ENCODE measurements at regions not wholly inside any gene's neighbourhood (a gene's known extent, or its start where the extent isn't known, plus 50 kb on each side); places are given as distances from the start of the nearest gene placed in this dataset.

DNA sequence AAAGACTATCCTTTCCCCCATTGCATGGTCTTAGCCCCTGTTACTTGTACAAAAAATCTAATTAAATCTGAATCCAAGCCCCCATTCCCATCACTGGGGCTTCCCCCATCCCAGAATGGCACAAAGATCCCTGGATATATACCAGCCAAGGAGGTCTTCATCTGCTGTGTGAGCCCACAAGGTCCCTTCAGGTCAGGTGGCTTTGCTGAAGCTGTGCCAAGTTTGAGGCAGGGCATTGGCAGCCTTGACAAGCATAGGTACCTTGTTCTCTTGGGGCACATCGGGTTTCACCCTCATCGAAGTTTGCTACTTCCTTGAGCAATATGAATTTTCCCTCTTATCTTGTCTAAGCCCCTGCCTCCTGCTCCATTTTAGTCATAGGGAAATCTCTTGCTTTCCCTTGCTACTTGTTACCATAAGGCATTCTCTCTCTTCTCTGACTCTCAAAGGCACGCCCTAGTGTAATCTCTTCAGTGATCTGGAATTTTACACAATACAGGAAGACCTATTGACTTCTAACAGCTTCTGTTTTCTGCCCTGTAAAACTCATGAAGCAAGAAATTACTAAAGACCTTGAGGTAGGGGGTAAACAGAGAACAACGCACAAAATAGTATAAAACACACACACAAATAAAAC, 71.4 kb upstream of the COG2 start:
- no peak overlapping the region for H2BK120ac ChIP-seq (ENCODE audit: low read depth, low read length)

DNA sequence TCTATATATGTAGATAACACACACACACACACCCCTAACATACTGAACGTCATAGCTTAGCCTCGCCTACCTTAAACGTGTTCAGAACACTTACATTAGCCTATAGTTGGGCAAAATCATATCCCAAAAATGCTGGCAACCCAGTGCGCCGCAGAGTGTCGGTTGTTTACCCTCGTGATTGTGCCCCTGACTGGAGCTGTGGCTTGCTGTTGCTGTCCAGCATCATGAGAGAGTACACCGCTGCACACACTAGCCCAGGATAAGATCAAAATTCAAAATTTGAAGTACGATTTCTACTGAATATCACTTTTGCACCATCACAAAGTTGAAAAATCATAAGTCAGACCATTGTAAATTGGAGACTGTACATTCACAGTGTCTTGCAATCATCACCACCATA, 73.1 kb upstream of the COG2 start:
- 87% methylated on average over 9 of the region's 9 CpGs for WGBS
- DNase-seq: no peak
- no peak overlapping the region for H2BK15ac ChIP-seq (ENCODE audit: low read depth, poor library complexity, severe bottlenecking)
- no peak overlapping the region for H2BK120ac ChIP-seq (ENCODE audit: low read depth, low read length)
- no peak overlapping the region for H3K9ac ChIP-seq (ENCODE audit: low read length)
- H3K4me1 ChIP-seq (ENCODE audit: control insufficient read depth, insufficient read depth, low read depth, low read length): peaks cover 11% of the 10 kb centered on the region
- H2BK12ac ChIP-seq (ENCODE audit: low read length in 2 of 2): no peak overlapping the region
- H3K4me2 ChIP-seq (ENCODE audit: low read length, poor library complexity, severe bottlenecking): no peak overlapping the region
- H3K4me3 ChIP-seq (ENCODE audit: insufficient read depth in 1 of 2, low read depth in 1 of 2, low read length in 2 of 2): no peak overlapping the region
- no peak overlapping the region for H3K27ac ChIP-seq (ENCODE audit: low read length, poor library complexity, severe bottlenecking)
- no peak overlapping the region for H3K14ac ChIP-seq (ENCODE audit: low read length in 2 of 2)
- H4K8ac ChIP-seq (ENCODE audit: low read length): no peak overlapping the region
- H3K36me3 ChIP-seq (ENCODE audit: control insufficient read depth in 1 of 2, insufficient read depth in 2 of 2, low read depth in 1 of 2, low read length in 2 of 2): no peaks in the 10 kb centered on the region
- no peak overlapping the region for H3K4ac ChIP-seq (ENCODE audit: low read depth in 1 of 2, low read length in 2 of 2)
- no peak overlapping the region for H2AFZ ChIP-seq (ENCODE audit: low read depth, low read length)
- H3K27me3 ChIP-seq (ENCODE audit: control insufficient read depth in 1 of 2, insufficient read depth in 1 of 2, low read length in 2 of 2): peaks cover 6 to 10% of the 10 kb centered on the region in 2 experiments
- H3K18ac ChIP-seq (ENCODE audit: low read depth in 1 of 2, low read length in 2 of 2): no peak overlapping the region
- no peaks in the 10 kb centered on the region for H3K9me3 ChIP-seq (ENCODE audit: control insufficient read depth, low read length)
- H4K91ac ChIP-seq (ENCODE audit: low read length): no peak overlapping the region
- no peak overlapping the region for H2BK5ac ChIP-seq (ENCODE audit: low read depth, low read length, poor library complexity, severe bottlenecking)
- no peak overlapping the region for H3K23ac ChIP-seq (ENCODE audit: low read length in 2 of 2)
- no peaks in the 10 kb centered on the region for H3K79me1 ChIP-seq (replicated peaks; ENCODE audit: low read length, poor library complexity, severe bottlenecking)
- no peak overlapping the region for H2AK5ac ChIP-seq (ENCODE audit: low read length, severe bottlenecking)

More for the DNA sequence above, 71.4 kb upstream of the COG2 start:
- Histone ChIP-seq H2BK12ac (ENCODE audit: low read length in 2 of 2) (peak overlapping the region in 1 of 2 experiments; percentile 31), H3K4me1 (ENCODE audit: control insufficient read depth, insufficient read depth, low read depth, low read length) (peaks cover 11% of the 10 kb centered on the region), H3K4me2 (ENCODE audit: low read length, poor library complexity, severe bottlenecking) (no peak overlapping the region), H3K23ac (ENCODE audit: low read length in 2 of 2) (no peak overlapping the region), H3K36me3 (ENCODE audit: control insufficient read depth in 1 of 2, insufficient read depth in 2 of 2, low read depth in 1 of 2, low read length in 2 of 2) (no peaks in the 10 kb centered on the region), H3K9me3 (ENCODE audit: control insufficient read depth, low read length) (no peaks in the 10 kb centered on the region), H3K18ac (ENCODE audit: low read depth in 1 of 2, low read length in 2 of 2) (peak overlapping the region in 1 of 2 experiments; percentile 48), H3K27ac (ENCODE audit: low read length, poor library complexity, severe bottlenecking) (no peak overlapping the region), H3K79me1 (replicated peaks; ENCODE audit: low read length, poor library complexity, severe bottlenecking) (no peaks in the 10 kb centered on the region), H3K14ac (ENCODE audit: low read length in 2 of 2) (no peak overlapping the region), H3K27me3 (ENCODE audit: control insufficient read depth in 1 of 2, insufficient read depth in 1 of 2, low read length in 2 of 2) (no peaks in the 10 kb centered on the region), H4K91ac (ENCODE audit: low read length) (no peak overlapping the region), H2AFZ (ENCODE audit: low read depth, low read length) (no peak overlapping the region), H2BK5ac (ENCODE audit: low read depth, low read length, poor library complexity, severe bottlenecking) (no peak overlapping the region), H3K4me3 (ENCODE audit: insufficient read depth in 1 of 2, low read depth in 1 of 2, low read length in 2 of 2) (no peak overlapping the region), H2BK15ac (ENCODE audit: low read depth, poor library complexity, severe bottlenecking) (no peak overlapping the region), H3K9ac (ENCODE audit: low read length) (no peak overlapping the region), H4K8ac (ENCODE audit: low read length) (no peak overlapping the region), H2AK5ac (ENCODE audit: low read length, severe bottlenecking) (peak overlapping the region; percentile 87), H3K4ac (ENCODE audit: low read depth in 1 of 2, low read length in 2 of 2) (no peak overlapping the region)
- DNase-seq: peak; percentile 33
- WGBS: 77% methylated on average over 4 of the region's 4 CpGs

DNA sequence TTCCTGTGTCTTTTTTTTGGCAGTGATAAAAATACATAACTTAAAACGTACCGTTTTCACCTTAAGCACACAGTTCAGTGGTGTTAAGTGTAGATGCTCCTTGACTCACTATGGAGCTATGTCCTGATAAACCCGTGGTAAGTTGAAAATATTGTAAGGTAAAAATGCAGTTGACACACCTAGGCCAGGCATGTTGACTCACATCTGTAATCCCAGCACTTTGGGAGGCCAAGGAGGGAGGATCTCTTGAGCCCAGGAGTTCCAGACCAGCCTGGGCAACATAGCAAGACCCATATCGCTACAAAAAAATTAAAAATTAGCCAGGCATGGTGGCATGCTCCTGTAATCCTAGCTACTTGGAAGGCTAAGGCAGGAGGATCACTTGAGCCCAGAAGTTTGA, 73.6 kb upstream of the COG2 start:
- Histone ChIP-seq H3K4me1 (ENCODE audit: control insufficient read depth, insufficient read depth, low read depth, low read length) (peaks cover 11% of the 10 kb centered on the region), H2BK12ac (ENCODE audit: low read length in 2 of 2) (no peak overlapping the region), H4K8ac (ENCODE audit: low read length) (no peak overlapping the region), H2BK15ac (ENCODE audit: low read depth, poor library complexity, severe bottlenecking) (no peak overlapping the region), H3K4me2 (ENCODE audit: low read length, poor library complexity, severe bottlenecking) (no peak overlapping the region), H3K79me1 (replicated peaks; ENCODE audit: low read length, poor library complexity, severe bottlenecking) (no peaks in the 10 kb centered on the region), H3K36me3 (ENCODE audit: control insufficient read depth in 1 of 2, insufficient read depth in 2 of 2, low read depth in 1 of 2, low read length in 2 of 2) (no peaks in the 10 kb centered on the region), H3K27me3 (ENCODE audit: control insufficient read depth in 1 of 2, insufficient read depth in 1 of 2, low read length in 2 of 2) (peaks cover 10 to 11% of the 10 kb centered on the region in 2 experiments), H2BK120ac (ENCODE audit: low read depth, low read length) (no peak overlapping the region), H3K27ac (ENCODE audit: low read length, poor library complexity, severe bottlenecking) (no peak overlapping the region), H3K23ac (ENCODE audit: low read length in 2 of 2) (no peak overlapping the region), H3K4ac (ENCODE audit: low read depth in 1 of 2, low read length in 2 of 2) (no peak overlapping the region), H3K9me3 (ENCODE audit: control insufficient read depth, low read length) (no peaks in the 10 kb centered on the region), H2AFZ (ENCODE audit: low read depth, low read length) (no peak overlapping the region), H3K9ac (ENCODE audit: low read length) (no peak overlapping the region), H4K91ac (ENCODE audit: low read length) (no peak overlapping the region), H3K14ac (ENCODE audit: low read length in 2 of 2) (no peak overlapping the region), H3K18ac (ENCODE audit: low read depth in 1 of 2, low read length in 2 of 2) (no peak overlapping the region), H2BK5ac (ENCODE audit: low read depth, low read length, poor library complexity, severe bottlenecking) (no peak overlapping the region), H3K4me3 (ENCODE audit: insufficient read depth in 1 of 2, low read depth in 1 of 2, low read length in 2 of 2) (no peak overlapping the region), H2AK5ac (ENCODE audit: low read length, severe bottlenecking) (no peak overlapping the region)
- 86% methylated on average over 4 of the region's 4 CpGs for WGBS
- DNase-seq: no peak

DNA sequence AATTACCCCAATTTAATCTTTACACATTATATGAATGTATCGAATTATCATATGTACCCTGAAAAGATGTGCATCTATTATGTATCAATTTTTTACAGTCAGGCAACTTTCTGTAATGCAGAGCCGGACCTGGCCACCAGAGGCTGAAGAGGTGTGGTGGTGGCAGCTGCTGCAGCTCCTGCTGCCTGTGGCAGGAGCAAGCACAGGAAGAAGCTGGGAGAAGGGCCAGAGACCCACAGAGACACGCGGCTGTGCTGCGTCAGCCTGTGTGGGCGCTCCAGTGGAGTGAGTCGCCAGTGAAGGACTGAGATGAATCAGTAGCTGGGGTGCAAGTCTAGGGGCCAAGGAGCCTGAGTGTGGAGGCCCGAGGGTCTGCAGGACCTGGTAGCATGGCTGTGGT, 74.3 kb upstream of the COG2 start:
- WGBS: 70% methylated on average over 8 of the region's 8 CpGs
- Histone ChIP-seq H3K4me1 (ENCODE audit: control insufficient read depth, insufficient read depth, low read depth, low read length) (peaks cover 8% of the 10 kb centered on the region), H3K4me2 (ENCODE audit: low read length, poor library complexity, severe bottlenecking) (no peak overlapping the region), H4K91ac (ENCODE audit: low read length) (no peak overlapping the region), H4K8ac (ENCODE audit: low read length) (no peak overlapping the region), H3K18ac (ENCODE audit: low read depth in 1 of 2, low read length in 2 of 2) (no peak overlapping the region), H3K14ac (ENCODE audit: low read length in 2 of 2) (no peak overlapping the region), H3K9me3 (ENCODE audit: control insufficient read depth, low read length) (no peaks in the 10 kb centered on the region), H3K4ac (ENCODE audit: low read depth in 1 of 2, low read length in 2 of 2) (no peak overlapping the region), H3K79me1 (replicated peaks; ENCODE audit: low read length, poor library complexity, severe bottlenecking) (no peaks in the 10 kb centered on the region), H2AK5ac (ENCODE audit: low read length, severe bottlenecking) (no peak overlapping the region), H2BK15ac (ENCODE audit: low read depth, poor library complexity, severe bottlenecking) (no peak overlapping the region), H3K23ac (ENCODE audit: low read length in 2 of 2) (no peak overlapping the region), H3K4me3 (ENCODE audit: insufficient read depth in 1 of 2, low read depth in 1 of 2, low read length in 2 of 2) (no peak overlapping the region), H2BK5ac (ENCODE audit: low read depth, low read length, poor library complexity, severe bottlenecking) (no peak overlapping the region), H3K27me3 (ENCODE audit: control insufficient read depth in 1 of 2, insufficient read depth in 1 of 2, low read length in 2 of 2) (peaks cover 13 to 16% of the 10 kb centered on the region in 2 experiments), H3K27ac (ENCODE audit: low read length, poor library complexity, severe bottlenecking) (peak overlapping the region; percentile 6), H2BK12ac (ENCODE audit: low read length in 2 of 2) (no peak overlapping the region), H3K9ac (ENCODE audit: low read length) (no peak overlapping the region), H3K36me3 (ENCODE audit: control insufficient read depth in 1 of 2, insufficient read depth in 2 of 2, low read depth in 1 of 2, low read length in 2 of 2) (no peaks in the 10 kb centered on the region), H2BK120ac (ENCODE audit: low read depth, low read length) (no peak overlapping the region), H2AFZ (ENCODE audit: low read depth, low read length) (no peak overlapping the region)
- peak; percentile 14 for DNase-seq
